ACHN (cell line): ENCODE measurements at regions not wholly inside any gene's neighbourhood (a gene's known extent, or its start where the extent isn't known, plus 50 kb on each side); places are given as distances from the start of the nearest gene placed in this dataset.

Experiments
- DNase-seq: peaks from one replicate; pipeline ENCODE4 v3.0.0-alpha.2; 2015
- in situ Hi-C: cut with HindIII; loops from 2 replicates; pipeline ENCODE4 v1.10.0; 2017; ENCODE audit warnings: low sequenced_read_pairs, low pct_ligation_motif_present, low pct_unique_long_range_greater_than_20kb

DNA sequence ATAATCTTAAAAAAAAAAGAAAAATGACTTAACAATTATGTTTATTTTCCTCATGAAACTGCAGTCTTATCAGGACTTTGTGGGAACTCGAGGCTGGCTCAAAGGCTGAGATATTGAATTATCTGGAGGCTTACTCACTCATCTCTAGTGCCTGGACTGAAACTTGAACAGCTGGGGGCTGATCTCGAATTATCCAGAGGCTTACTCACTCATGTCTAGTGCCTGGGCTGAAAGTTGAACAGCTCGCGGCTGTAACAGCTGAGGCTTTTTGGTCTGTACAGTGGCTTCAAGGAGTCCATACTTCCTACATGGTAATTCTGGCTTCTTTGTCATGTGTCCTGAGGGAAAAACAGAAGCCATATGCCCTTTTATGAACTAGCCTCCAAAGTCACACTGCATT lies 371.9 kb downstream of the CETN3 start:
- in situ Hi-C loops: no loop called here
- no peak for DNase-seq

DNA sequence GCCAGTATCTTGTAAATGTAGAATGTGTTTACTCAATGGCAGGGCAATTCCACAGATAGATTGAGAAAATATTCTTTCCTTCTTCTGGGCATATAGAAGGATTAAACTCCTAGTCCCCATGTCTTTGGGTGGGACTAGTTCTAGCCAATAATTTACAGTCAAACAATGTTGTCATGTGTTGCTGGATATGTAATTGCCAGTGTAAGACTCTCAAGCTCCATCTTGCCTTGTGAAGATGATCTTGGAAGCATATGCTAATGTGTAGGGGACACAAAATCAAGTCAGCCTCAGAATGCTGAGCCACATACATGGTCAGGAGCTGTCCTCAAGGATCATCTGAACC lies 386.9 kb downstream of the CETN3 start:
- in situ Hi-C loops: no loop called here
- no peak for DNase-seq

DNA sequence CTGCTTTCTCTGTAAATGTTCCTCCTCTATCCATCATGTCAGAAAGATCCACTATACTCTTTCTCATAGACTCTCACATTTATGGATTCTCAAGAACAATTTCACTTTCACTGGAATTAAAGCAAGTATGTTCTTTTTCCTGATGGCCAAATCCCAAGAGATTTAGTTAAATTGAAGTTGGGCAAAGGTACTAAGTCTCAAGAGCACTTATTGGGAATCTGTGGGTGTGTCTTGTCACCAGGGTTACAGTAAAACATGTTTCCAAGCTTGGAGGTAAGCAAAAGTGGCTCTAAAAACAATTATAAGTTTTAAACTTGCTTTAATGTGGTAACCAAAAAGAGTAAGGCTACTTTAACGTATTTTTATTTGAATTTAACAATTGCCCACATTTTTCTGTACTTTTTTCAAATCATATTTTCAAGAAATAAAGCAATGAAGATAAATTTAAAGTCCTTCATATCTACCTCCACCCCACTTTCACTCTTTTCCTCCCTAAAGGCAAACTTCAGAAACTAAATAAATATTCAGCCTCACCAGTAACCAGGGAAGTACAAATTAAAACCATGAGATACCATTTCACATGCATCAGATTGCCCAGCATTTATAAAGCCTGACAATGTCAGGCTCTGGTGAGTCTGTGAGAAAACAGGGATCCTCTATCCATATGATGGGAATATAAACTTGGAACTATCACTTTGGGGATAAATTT lies 387.4 kb downstream of the CETN3 start:
- no peak for DNase-seq
- in situ Hi-C loops: no loop called here

DNA sequence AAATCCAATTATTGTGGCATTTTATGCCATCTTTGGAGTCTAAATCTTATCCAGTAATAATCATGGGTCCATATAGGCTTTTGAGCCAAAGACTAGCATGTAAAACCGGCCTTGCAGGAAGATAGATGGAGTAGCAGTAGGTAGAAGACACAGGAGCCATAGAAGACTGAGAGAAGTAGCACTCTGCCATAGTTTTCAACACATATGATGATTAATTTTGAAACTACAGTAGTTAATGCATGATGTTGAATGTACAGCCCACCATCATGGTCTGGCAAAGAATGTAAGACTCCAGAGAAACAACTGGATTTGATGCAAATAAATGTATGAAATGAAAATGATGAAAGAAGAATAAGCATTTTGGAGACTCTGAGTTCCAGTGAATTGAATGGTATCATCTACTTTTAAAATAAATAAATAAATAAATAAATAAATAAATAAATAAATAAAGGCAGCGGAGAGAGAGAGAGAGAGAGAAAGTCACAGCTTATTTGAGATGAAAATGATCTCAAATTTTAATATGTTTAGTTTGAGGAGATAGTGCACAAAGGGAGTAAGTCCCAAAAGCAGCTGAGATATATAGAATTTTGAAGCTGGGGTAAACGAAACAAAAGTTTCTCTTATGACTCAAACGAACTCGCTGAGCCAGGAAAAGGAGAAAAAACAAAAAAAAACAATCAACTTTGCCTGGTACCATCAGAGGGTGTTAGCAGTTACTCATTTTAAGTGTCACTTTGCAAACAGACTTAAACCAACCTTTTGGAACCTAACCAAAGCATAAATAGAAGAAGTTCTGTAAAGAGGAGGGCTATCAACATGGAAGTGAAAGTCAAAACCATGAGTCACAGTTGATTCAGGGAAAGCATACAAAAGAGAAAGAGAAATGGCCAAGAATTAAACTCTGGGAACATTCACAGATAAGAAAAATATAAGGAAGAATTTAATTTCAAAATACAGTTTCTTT lies 388.7 kb downstream of the CETN3 start:
- peak; percentile 52 for DNase-seq
- in situ Hi-C loops: no loop called here

DNA sequence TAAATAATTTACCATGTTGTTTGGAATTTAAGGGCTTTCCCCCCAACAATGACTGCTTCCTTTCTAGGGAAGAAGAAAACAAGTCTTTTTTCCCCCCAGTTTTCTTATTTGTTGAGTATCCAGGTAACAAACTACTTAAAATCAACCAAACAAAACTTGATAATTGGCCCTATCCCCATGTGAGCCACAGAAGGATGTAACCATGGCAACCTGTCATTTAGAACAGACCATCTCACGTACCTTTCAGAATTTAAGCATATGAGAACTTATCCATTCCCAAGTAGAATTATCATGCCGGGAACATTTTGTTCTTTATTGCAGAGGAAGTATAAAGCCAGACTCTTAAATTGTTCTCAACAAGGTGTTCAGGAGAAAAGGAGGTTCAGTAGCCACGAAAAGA lies 392.3 kb downstream of the CETN3 start:
- in situ Hi-C loops: no loop called here
- no peak for DNase-seq

DNA sequence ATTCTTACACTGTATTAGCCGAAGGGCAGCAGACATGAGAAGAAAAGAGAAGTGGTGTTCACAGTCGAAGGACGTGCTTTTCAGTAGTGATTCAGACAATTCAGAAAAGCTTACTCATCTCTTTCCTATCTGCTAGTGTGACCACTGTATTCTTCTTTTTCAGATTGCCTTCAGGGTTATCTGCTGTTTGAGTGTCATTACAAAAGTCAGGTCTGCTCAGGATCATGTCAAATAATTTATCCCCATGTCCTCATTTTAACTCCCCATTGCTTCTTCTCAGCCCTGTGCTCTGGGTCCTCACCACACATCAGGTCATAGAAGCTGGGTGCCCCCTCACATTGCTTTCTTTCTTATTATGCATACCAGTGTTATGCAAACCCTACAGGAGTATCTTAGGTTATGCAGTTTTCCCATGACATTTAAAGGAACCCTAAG lies 394.0 kb downstream of the CETN3 start:
- no peak for DNase-seq
- in situ Hi-C loops: no loop called here

DNA sequence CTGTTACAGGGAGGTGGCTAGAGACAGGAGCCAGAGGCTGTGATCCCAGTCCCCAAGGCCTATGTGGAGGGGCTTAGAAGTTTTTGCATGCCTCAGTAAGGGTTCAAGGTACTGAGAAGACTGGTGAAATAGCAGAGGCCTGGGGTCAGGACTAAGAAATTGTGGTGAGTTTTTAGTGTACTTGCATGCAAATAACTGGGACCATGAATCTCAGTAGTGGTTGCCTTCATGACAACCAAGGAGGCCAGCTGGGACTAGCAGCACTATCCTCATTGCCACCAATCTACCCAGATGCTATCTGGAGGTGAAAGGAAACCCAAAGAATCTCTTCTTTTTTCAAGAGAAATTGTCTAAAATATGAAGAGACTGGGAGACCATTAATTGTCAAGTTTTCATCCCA lies 395.1 kb downstream of the CETN3 start:
- in situ Hi-C loops: no loop called here
- DNase-seq: no peak

DNA sequence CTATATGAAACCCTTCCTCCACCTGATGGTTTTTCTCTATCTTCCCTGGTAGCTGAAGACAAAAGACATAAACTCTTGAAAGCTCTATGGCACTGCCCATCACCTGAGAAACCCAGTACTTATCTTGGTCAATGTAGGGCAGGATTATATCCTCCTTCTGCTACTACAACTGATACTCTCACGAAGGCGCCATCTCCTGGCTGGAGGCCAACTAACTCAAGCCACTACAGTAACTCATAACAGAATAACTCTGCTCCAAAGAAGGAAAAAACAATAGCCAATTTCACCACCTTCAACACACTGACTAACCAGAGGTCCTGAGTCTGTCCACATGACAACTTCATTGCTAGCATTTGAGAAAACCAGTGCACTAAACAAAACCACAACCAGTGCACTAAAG lies 409.2 kb downstream of the CETN3 start:
- DNase-seq: no peak
- in situ Hi-C loops: no loop called here

DNA sequence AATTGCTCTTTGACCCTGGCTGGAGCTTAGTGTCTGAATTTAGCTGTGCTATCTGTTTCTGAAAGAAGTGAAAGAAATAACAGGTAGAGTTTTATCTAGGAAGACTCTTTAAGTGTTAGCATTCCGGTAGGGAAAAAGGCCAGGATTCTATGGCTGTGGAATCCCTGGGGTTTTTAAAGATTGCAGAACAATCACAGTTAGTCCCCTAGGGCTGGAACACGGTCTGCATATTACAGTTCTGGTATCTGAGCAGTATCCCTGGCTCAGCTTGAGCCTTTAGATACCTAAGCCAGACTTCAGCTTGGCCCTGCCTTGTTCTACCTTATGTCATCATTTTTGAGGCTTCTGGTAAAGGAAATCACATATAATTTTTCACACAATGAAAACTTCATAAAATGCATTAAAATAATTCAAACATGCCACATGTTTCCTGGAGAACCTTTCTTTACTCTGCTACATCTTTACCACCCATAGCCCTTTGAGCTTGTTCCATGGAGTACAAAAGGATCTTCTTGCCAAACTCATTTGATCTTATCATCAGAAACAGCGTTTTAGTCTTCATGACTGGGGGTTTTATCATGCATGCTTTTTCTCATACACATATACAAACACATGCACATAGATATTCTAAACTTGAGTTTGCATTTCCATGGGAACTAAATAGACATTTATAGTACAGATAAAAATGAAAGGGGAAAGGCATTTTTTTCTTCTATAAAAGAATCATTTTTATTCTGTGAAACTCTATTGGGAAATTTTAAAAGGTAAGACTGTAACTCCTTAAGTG lies 410.8 kb downstream of the CETN3 start:
- in situ Hi-C loops: no loop called here
- no peak for DNase-seq

DNA sequence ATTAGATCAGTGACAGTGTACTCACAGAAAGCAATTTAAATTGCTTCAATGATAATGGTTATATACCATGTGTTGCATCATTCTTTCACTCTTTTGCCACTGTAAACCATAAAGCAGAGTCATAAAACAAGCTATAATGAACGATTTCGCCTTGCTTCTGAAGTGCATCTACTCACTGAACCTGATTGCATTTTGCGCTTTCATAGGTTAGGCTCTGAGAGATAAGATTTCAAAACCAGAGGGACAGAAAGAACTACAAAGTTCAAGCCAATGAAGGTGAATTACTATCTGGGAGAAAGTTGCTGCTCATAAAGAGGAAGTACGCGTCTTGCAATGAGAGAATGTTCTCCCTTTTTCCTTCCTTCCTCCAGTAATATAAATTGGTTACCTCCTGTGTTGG lies 412.7 kb downstream of the CETN3 start:
- in situ Hi-C loops: no loop called here
- DNase-seq: no peak

DNA sequence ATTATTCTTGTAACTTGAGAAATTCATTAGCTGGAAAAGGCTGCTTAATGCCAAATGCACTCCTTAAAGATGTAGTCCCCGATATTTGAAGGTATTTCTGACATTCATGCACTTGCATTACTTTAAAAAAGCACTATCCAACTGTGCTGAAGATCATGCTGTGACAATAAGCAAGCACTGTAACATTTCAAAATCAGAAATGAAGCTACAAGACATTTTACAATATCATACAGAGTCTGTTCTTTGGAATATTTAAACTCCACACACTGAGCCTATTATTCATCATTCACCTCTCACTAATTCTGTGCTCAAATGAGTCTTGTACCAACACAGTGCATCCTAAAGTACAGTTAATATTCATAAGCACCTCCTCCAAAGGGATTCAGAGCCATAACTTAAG lies 413.2 kb downstream of the CETN3 start:
- in situ Hi-C loops: no loop called here
- DNase-seq: no peak

DNA sequence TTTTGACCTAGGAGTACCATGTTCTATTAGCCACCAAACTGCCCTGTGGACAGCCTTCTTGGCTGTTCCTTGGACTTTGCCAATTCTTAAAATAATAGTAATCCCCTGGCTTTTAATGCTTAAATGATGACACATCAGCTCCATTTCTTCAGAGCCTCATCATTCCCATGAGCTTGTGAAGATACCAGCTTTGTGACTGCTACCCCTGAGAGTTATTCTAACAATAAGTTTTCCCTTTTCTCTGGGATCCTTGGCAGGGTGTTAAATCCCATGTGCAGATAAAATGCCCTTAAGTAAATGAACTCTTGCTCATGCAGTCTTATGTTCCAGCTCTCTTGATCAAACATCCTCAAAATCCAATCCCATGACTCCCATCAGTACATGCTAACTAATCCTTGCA lies 415.3 kb downstream of the CETN3 start:
- no peak for DNase-seq
- in situ Hi-C loops: no loop called here

DNA sequence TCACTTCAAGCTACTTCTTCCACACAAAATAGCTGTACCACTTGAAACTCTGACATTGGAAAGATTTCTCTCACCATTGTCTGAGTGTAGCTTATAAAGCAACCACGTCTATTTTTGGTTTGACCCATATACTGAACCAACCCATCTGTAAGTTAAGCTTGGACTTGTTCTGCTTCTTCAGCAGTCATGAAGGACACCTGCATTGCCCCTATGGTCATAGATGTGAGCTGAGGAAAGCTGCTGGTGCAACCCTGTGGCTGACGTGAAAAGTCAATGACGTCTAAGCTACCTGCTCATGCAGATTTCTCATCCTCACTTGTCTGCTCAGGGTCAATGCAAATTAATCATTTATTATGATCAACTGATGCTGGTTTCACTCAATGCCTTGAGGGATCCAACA lies 417.4 kb downstream of the CETN3 start:
- DNase-seq: no peak
- in situ Hi-C loops: no loop called here

DNA sequence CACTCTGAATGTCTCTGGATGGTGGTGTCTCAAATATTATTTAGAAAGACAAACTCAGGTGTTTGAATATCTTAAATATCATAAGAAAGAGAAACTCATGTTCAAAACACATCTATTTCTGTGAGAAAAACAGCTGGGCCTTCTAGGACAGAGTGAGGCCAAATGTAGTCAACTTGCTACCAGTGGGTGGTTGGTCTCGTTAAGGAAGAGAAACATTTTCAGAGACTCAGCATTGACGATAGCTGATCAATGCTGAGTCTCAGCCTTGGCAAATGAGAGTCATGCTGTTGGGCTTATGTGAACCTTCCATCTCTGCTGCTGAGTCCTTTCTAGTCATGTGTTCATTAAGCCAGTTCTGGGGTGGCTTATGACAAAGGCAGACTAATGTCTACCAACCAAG lies 418.0 kb downstream of the CETN3 start:
- in situ Hi-C loops: no loop called here
- DNase-seq: no peak

DNA sequence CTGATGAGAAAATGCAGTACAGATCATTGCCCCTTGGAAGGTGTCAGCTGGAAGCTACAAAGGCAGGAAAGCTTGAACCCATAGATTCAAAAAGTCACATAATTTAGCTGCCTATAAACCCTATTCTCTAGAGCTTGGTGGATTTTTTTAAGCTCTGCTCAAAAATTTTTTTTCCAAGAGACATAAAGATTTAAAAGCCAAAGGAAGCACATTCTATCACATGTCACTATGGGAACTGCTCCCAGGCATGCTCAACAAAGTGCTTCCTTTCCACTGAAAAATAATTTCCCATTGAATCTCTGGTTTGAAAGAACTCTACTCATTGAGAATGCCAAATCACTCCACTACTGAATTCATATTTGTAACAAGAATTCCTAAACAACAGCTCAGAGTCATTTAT lies 419.8 kb downstream of the CETN3 start:
- in situ Hi-C loops: no loop called here
- DNase-seq: no peak

DNA sequence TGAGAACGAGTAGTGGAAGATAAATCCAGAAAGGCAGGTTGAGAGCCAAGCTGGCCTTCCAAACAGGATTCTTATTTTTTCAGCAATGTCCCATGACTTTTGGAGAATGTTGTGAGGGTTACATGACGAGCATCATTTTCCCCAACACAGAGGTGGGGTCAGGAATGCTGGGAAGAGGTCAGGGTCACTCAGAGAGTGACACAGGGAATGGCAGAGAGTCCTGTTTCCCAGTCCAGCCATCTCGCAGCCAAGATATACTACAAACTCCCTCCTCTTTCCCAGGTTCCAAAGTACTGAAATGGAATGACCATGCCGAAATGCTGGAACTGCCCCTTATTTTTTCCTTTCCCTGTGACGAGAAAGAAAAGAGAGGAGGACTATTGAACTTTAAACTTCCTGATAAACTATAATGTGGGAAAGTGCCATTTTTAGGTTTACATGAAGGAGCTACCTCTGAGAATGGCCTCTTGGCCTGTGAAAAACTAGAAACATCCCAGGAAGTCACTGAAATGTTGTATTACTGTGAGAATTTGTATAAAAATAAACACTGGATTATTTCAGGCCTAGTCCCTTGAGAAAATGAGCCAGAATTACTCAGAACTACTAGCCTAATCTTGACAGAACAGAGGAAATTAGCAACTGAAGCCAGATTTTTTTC lies 420.4 kb downstream of the CETN3 start:
- no peak for DNase-seq
- in situ Hi-C loops: no loop called here

DNA sequence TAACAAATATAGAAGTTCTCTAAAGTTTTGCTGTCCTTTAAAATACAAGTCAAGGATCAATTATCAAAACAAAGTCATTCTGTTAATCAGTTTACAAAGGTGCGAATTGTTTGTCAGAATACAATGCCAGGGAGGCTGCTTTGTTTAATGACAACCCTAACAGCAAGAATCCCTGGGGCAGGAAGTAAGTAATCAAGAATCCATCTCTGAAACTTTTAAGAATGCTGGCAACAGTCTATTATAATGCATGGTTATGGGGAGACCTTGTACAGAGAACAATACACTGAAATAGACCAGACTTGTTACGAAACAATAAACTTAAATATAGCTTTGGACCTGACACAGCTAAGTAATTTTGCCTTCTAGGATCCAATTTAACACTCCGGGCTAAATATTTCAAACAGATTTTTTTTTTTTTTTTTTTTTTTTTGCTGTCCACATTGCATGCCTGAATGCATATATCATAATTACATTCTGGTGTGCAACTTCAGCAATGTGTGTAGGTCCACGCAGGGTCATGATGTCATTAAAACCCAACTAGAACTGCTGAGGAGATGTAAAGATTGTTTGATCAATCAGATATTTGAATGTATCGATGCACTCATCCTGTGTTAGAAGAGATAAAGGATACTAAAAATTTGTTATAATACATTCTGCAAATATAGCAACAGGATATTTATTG lies 421.3 kb downstream of the CETN3 start:
- in situ Hi-C loops: no loop called here
- no peak for DNase-seq

DNA sequence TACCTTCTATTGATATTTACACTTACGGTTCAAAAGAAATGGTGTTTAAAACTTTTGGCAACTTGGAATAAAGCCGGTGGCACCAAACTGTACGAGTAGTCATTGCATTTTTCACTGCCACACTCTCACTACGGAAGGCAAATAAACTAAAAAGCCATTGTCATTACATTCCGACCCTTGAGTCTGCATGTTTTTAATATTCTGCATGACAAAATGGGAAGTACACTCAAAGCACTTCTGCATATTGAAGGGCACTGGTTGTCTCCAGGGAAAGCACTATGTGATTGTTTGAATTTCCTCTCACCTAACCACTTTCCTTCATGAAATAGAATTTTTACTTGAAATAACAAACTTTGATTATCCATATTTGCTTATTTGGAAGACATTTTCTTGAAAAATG lies 426.3 kb downstream of the CETN3 start:
- in situ Hi-C loops: no loop called here

More for the DNA sequence above, 426.3 kb downstream of the CETN3 start:
- no peak for DNase-seq
